ENCODE measurements at regions not wholly inside any gene's neighbourhood (a gene's known extent, or its start where the extent isn't known, plus 50 kb on each side); places are given as distances from the start of the nearest gene placed in this dataset.

GRCh38 chr12:74185360-74185759, 352.3 kb upstream of the ATXN7L3B start:
- Histone ChIP-seq H2BK15ac (ENCODE audit: low read depth, low read length) (no peak overlapping the region), H3K9me3 (ENCODE audit: control insufficient read depth, low read depth, low read length) (no peaks in the 10 kb centered on the region), H2BK12ac (ENCODE audit: insufficient read length, low read depth, low read length) (no peak overlapping the region), H4K91ac (ENCODE audit: insufficient read length, low read depth, low read length) (no peak overlapping the region), H3K4me1 (ENCODE audit: insufficient read depth, low read length) (no peaks in the 10 kb centered on the region), H2AK5ac (ENCODE audit: insufficient read length, low read length) (no peak overlapping the region), H3K56ac (ENCODE audit: insufficient read length, low read depth, low read length) (no peak overlapping the region), H3K9ac (ENCODE audit: extremely low read depth, insufficient read length, low read length) (no peak overlapping the region), H3K27ac (ENCODE audit: insufficient read length, low read depth, low read length) (no peak overlapping the region), H2BK120ac (ENCODE audit: low read depth, low read length, poor library complexity, severe bottlenecking) (no peak overlapping the region), H3K79me2 (ENCODE audit: insufficient read depth, low read length) (no peaks in the 10 kb centered on the region), H3K23ac (ENCODE audit: insufficient read length, low read depth, low read length) (no peak overlapping the region), H4K20me1 (ENCODE audit: control insufficient read depth, insufficient read depth, insufficient read length) (no peaks in the 10 kb centered on the region), H3K23me2 (ENCODE audit: insufficient read length, low read depth, low read length, poor library complexity, severe bottlenecking) (no peaks in the 10 kb centered on the region), H4K5ac (ENCODE audit: insufficient read length, low read depth, low read length) (no peak overlapping the region), H3K18ac (ENCODE audit: insufficient read length, low read depth, low read length) (no peak overlapping the region), H2BK20ac (ENCODE audit: low read depth, low read length, poor library complexity, severe bottlenecking) (no peak overlapping the region), H2BK5ac (ENCODE audit: insufficient read length, low read length) (no peak overlapping the region), H3K4ac (ENCODE audit: low read depth, low read length) (no peak overlapping the region), H3T11ph (ENCODE audit: low read length) (no peak overlapping the region), H3K79me1 (ENCODE audit: insufficient read depth, low read depth, low read length, poor library complexity, severe bottlenecking) (no peaks in the 10 kb centered on the region), H3K4me2 (ENCODE audit: insufficient read depth, insufficient read length, low read length) (no peak overlapping the region), H3K14ac (ENCODE audit: insufficient read depth, low read length) (no peak overlapping the region), H4K8ac (replicated peaks; ENCODE audit: insufficient read length, low read depth, low read length) (no peak overlapping the region), H3K27me3 (ENCODE audit: insufficient read depth, low read length) (no peaks in the 10 kb centered on the region), H2AFZ (ENCODE audit: low read length) (no peak overlapping the region)
- H3K9me3 Mint-ChIP-seq: no peaks in the 10 kb centered on the region
- no peak for TF ChIP-seq CTCF (conservative IDR thresholded peaks at IDR 0.05)
- WGBS (ENCODE audit: extremely low coverage, insufficient read length, low lambda C conversion rate): no CpG with 5 or more reads among the region's 2 CpGs
- H3K27ac Mint-ChIP-seq: no peak overlapping the region
- H3K4me3 Mint-ChIP-seq: no peak overlapping the region
- no peaks in the 10 kb centered on the region for H3K27me3 Mint-ChIP-seq (ENCODE audit: low read depth)
- no peaks in the 10 kb centered on the region for H3K36me3 Mint-ChIP-seq (ENCODE audit: insufficient read depth in 1 of 3, low read depth in 3 of 3)
- DNase-seq: no peak
- H3K4me1 Mint-ChIP-seq: no peaks in the 10 kb centered on the region

Measured in H9 (cell line).